DOHH2 (cell line): ENCODE measurements at regions not wholly inside any gene's neighbourhood (a gene's known extent, or its start where the extent isn't known, plus 50 kb on each side); places are given as distances from the start of the nearest gene placed in this dataset.

Experiments used
- EZH2phosphoT487 ChIP-seq: fragments of 200-600 bp; sonication (generic); IDR thresholded peaks from 2 replicates; pipeline ENCODE4 v1.6.1; 2017; ENCODE audit warnings: borderline replicate concordance, mild to moderate bottlenecking, antibody characterized with exemption, low read length, moderate library complexity, mixed read lengths
- TF ChIP-seq, protein P1 (sequence below): fragments of 200-600 bp; sonication (generic); IDR thresholded peaks from one replicate; pipeline ENCODE4 v1.5.1; 2014; ENCODE audit warnings: antibody characterized with exemption, mild to moderate bottlenecking, low read depth, low read length; ENCODE audit not compliant: poor library complexity, severe bottlenecking

DNA sequence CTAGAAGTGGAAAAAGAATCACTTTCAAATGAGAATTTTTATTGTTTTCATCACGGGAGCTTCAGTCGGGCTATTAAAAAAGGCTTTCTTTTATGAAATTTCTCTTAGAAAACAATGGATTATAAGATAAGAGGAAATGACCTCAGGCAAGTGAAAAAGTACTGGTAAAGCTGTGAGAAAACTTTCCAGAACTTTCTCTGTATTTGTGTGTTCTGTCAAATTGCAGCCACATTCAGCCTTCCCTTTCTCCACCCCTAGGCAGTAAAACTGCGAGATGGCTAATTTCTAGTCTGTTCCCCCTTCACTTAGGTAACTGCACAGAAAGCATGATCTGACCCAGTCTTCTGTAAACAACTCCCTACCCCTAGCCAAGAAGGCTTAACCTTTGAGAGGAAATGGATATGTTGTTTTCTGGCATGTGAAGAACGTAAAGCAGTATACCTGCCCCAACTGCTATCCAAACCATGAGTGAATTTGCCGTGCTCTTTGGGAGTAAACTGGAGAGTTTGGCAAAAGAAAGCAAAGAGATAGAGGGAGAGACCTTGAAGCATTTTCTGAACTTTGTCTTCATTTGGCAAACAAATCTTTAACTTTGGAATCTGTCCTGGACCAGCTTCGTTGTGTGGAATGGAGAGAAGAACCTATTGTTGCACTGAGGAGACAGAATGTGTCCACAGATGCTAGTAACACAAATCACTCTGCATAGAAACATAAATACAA is 105.4 kb downstream of the ETAA1 start:
- TF ChIP-seq, protein P1, sequence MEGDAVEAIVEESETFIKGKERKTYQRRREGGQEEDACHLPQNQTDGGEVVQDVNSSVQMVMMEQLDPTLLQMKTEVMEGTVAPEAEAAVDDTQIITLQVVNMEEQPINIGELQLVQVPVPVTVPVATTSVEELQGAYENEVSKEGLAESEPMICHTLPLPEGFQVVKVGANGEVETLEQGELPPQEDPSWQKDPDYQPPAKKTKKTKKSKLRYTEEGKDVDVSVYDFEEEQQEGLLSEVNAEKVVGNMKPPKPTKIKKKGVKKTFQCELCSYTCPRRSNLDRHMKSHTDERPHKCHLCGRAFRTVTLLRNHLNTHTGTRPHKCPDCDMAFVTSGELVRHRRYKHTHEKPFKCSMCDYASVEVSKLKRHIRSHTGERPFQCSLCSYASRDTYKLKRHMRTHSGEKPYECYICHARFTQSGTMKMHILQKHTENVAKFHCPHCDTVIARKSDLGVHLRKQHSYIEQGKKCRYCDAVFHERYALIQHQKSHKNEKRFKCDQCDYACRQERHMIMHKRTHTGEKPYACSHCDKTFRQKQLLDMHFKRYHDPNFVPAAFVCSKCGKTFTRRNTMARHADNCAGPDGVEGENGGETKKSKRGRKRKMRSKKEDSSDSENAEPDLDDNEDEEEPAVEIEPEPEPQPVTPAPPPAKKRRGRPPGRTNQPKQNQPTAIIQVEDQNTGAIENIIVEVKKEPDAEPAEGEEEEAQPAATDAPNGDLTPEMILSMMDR = no peak
- no peak for TF ChIP-seq EZH2phosphoT487
